HepG2 (cell line): ENCODE measurements at regions not wholly inside any gene's neighbourhood (a gene's known extent, or its start where the extent isn't known, plus 50 kb on each side); places are given as distances from the start of the nearest gene placed in this dataset.

Experiments
- CHD2 ChIP-seq: IDR thresholded peaks from 2 replicates; pipeline ENCODE4 v1.6.1; 2011; ENCODE audit warnings: low read depth, low read length, improper control_type of control experiment
- FOSL1 ChIP-seq: sonication (generic); formaldehyde crosslinking; IDR thresholded peaks from 2 replicates; pipeline ENCODE4 v1.9.0; 2021; ENCODE audit warnings: missing genetic modification reagents, borderline replicate concordance
- GMEB2 ChIP-seq: IDR thresholded peaks from 2 replicates; pipeline ENCODE4 v1.6.1; 2016; ENCODE audit warnings: missing biosample characterization, missing genetic modification reagents, low read depth
- POLR2A ChIP-seq, 2 experiments: IDR thresholded peaks; 2 replicates each; pipeline ENCODE4 v1.6.1; 2011; ENCODE audit warnings: low read depth in 2 of 2, low read length in 2 of 2, mild to moderate bottlenecking in 1 of 2, moderate library complexity in 1 of 2; ENCODE audit not compliant: insufficient read depth in 1 of 2
- RFX5 ChIP-seq: IDR thresholded peaks from 2 replicates; pipeline ENCODE4 v1.6.1; 2011; ENCODE audit warnings: low read depth, low read length, improper control_type of control experiment
- ZFP1 ChIP-seq: IDR thresholded peaks from 2 replicates; pipeline ENCODE4 v1.6.1; 2016
- ZNF282 ChIP-seq: fragments of 450-650 bp; IDR thresholded peaks from 2 replicates; pipeline ENCODE4 v1.6.1; 2018; ENCODE audit not compliant: partially characterized antibody
- ZNF343 ChIP-seq: sonication (generic); formaldehyde crosslinking; IDR thresholded peaks from 2 replicates; pipeline ENCODE4 v1.4.0; 2020; ENCODE audit warnings: mild to moderate bottlenecking, missing genetic modification reagents
- ZNF883 ChIP-seq: sonication (generic); formaldehyde crosslinking; IDR thresholded peaks from 2 replicates; pipeline ENCODE4 v1.5.1; 2020; ENCODE audit warnings: mild to moderate bottlenecking, missing genetic modification reagents; ENCODE audit errors: not compliant biosample characterization
- TF ChIP-seq, protein P1 (sequence below): sonication (generic); formaldehyde crosslinking; conservative IDR thresholded peaks from 2 replicates; pipeline ENCODE4 v1.4.0; 2020; ENCODE audit warnings: missing genetic modification reagents
- TF ChIP-seq, protein P2 (sequence below), 2 experiments: IDR thresholded peaks; 2 replicates each; pipeline ENCODE4 v1.6.1; 2011 to 2012; ENCODE audit warnings: low read length in 2 of 2, borderline replicate concordance in 1 of 2, low read depth in 1 of 2, mild to moderate bottlenecking in 1 of 2, moderate library complexity in 1 of 2
- TF ChIP-seq, protein P3 (sequence below): sonication (generic); formaldehyde crosslinking; IDR thresholded peaks from 2 replicates; pipeline ENCODE4 v1.5.0; 2020; ENCODE audit warnings: mild to moderate bottlenecking, missing genetic modification reagents, moderate library complexity
- TF ChIP-seq, protein P4 (sequence below): conservative IDR thresholded peaks from 2 replicates; pipeline ENCODE4 v1.6.1; 2018; ENCODE audit warnings: missing genetic modification reagents

- TF ChIP-seq ZNF282 (no peak), FOSL1 (no peak), ZNF343 (CRISPR knock-in tag) (no peak), POLR2A (IDR thresholded peaks at IDR 0.05; ENCODE audit: insufficient read depth in 1 of 2, low read depth in 2 of 2, low read length in 2 of 2) (no peak), RFX5 (no peak), ZFP1 (CRISPR knock-in tag) (no peak), CHD2 (no peak), GMEB2 (CRISPR knock-in tag) (no peak), ZNF883 (no peak)
- TF ChIP-seq, protein P1, sequence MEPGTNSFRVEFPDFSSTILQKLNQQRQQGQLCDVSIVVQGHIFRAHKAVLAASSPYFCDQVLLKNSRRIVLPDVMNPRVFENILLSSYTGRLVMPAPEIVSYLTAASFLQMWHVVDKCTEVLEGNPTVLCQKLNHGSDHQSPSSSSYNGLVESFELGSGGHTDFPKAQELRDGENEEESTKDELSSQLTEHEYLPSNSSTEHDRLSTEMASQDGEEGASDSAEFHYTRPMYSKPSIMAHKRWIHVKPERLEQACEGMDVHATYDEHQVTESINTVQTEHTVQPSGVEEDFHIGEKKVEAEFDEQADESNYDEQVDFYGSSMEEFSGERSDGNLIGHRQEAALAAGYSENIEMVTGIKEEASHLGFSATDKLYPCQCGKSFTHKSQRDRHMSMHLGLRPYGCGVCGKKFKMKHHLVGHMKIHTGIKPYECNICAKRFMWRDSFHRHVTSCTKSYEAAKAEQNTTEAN (CRISPR knock-in tag) = no peak
- TF ChIP-seq, protein P2, sequence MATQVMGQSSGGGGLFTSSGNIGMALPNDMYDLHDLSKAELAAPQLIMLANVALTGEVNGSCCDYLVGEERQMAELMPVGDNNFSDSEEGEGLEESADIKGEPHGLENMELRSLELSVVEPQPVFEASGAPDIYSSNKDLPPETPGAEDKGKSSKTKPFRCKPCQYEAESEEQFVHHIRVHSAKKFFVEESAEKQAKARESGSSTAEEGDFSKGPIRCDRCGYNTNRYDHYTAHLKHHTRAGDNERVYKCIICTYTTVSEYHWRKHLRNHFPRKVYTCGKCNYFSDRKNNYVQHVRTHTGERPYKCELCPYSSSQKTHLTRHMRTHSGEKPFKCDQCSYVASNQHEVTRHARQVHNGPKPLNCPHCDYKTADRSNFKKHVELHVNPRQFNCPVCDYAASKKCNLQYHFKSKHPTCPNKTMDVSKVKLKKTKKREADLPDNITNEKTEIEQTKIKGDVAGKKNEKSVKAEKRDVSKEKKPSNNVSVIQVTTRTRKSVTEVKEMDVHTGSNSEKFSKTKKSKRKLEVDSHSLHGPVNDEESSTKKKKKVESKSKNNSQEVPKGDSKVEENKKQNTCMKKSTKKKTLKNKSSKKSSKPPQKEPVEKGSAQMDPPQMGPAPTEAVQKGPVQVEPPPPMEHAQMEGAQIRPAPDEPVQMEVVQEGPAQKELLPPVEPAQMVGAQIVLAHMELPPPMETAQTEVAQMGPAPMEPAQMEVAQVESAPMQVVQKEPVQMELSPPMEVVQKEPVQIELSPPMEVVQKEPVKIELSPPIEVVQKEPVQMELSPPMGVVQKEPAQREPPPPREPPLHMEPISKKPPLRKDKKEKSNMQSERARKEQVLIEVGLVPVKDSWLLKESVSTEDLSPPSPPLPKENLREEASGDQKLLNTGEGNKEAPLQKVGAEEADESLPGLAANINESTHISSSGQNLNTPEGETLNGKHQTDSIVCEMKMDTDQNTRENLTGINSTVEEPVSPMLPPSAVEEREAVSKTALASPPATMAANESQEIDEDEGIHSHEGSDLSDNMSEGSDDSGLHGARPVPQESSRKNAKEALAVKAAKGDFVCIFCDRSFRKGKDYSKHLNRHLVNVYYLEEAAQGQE (IDR thresholded peaks at IDR 0.05; ENCODE audit: borderline replicate concordance in 1 of 2, low read depth in 1 of 2, low read length in 2 of 2) = no peak
- TF ChIP-seq, protein P3, sequence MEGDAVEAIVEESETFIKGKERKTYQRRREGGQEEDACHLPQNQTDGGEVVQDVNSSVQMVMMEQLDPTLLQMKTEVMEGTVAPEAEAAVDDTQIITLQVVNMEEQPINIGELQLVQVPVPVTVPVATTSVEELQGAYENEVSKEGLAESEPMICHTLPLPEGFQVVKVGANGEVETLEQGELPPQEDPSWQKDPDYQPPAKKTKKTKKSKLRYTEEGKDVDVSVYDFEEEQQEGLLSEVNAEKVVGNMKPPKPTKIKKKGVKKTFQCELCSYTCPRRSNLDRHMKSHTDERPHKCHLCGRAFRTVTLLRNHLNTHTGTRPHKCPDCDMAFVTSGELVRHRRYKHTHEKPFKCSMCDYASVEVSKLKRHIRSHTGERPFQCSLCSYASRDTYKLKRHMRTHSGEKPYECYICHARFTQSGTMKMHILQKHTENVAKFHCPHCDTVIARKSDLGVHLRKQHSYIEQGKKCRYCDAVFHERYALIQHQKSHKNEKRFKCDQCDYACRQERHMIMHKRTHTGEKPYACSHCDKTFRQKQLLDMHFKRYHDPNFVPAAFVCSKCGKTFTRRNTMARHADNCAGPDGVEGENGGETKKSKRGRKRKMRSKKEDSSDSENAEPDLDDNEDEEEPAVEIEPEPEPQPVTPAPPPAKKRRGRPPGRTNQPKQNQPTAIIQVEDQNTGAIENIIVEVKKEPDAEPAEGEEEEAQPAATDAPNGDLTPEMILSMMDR (CRISPR knock-in tag) = no peak
- TF ChIP-seq, protein P4, sequence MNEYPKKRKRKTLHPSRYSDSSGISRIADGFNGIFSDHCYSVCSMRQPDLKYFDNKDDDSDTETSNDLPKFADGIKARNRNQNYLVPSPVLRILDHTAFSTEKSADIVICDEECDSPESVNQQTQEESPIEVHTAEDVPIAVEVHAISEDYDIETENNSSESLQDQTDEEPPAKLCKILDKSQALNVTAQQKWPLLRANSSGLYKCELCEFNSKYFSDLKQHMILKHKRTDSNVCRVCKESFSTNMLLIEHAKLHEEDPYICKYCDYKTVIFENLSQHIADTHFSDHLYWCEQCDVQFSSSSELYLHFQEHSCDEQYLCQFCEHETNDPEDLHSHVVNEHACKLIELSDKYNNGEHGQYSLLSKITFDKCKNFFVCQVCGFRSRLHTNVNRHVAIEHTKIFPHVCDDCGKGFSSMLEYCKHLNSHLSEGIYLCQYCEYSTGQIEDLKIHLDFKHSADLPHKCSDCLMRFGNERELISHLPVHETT = no peak
Measured at GRCh38 chr21:28338701-28339305, 653.9 kb downstream of the LTN1 start.
